NCI-H2196 (cell line): ENCODE measurements at regions not wholly inside any gene's neighbourhood (a gene's known extent, or its start where the extent isn't known, plus 50 kb on each side); places are given as distances from the start of the nearest gene placed in this dataset.

Source experiments
- DNase-seq: peaks from one replicate; lab custom pipeline; 2025; ENCODE audit not compliant: unreplicated experiment; lab: John Stamatoyannopoulos, UW

- DNase-seq = no peak
Measured at GRCh38 chr4:11894977-11895376, 466.3 kb upstream of the HS3ST1 start.

GRCh38 chr4:11894221-11894620, 465.5 kb upstream of the HS3ST1 start:
- no peak for DNase-seq

- DNase-seq = no peak
Measured at GRCh38 chr4:11889099-11889498, 460.4 kb upstream of the HS3ST1 start.

- no peak for DNase-seq
Measured at GRCh38 chr4:11881947-11882346, 453.3 kb upstream of the HS3ST1 start.

GRCh38 chr4:11881364-11881763, 452.7 kb upstream of the HS3ST1 start:
- no peak for DNase-seq

DNA sequence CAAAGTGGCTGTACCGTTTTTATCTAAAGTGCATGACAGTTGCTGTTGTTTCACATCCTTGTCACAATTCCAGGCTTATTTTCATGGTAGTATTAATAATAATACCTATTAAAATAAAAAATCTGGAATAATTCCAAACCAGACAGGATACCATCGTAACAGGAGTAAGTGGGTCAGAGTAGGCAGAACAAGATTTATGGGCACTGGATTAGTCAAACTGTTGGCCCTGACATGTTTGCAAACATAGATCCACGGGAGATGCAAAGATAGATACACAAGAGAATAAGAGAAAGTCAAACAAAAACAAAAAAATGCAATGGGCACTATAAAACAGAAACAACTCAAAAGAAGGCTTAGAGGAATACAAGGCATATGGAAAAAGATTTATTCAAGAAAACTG, 449.5 kb upstream of the HS3ST1 start:
- DNase-seq = no peak

GRCh38 chr4:11876104-11876503, 447.4 kb upstream of the HS3ST1 start:
- no peak for DNase-seq

- no peak for DNase-seq
Measured at GRCh38 chr4:11869191-11869870, 440.6 kb upstream of the HS3ST1 start.

- DNase-seq = no peak
Measured at GRCh38 chr4:11866391-11866790, 437.7 kb upstream of the HS3ST1 start.

DNA sequence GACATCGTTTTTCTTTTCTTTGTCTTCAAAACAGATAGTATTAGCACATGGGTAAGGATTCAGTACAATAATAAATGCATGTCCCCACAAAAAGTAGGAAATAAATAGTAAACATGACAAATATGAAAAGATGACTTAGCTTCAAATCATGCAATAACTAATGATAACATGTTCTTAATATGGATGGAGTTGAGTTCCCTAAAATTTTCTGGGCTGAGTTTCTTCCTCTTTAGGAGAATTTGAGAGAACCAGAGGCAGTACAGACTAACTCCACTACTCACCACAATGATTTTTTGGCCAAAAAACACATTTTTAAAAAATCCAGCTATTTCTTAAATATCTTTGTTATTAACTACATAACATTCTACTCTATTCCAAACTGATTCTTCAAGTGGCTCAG, 432.3 kb upstream of the HS3ST1 start:
- DNase-seq = no peak

GRCh38 chr4:11857881-11858280, 429.2 kb upstream of the HS3ST1 start:
- no peak for DNase-seq

- no peak for DNase-seq
Measured at GRCh38 chr4:11847167-11847566, 418.5 kb upstream of the HS3ST1 start.

GRCh38 chr4:11843927-11844326, 415.2 kb upstream of the HS3ST1 start:
- DNase-seq = no peak

DNA sequence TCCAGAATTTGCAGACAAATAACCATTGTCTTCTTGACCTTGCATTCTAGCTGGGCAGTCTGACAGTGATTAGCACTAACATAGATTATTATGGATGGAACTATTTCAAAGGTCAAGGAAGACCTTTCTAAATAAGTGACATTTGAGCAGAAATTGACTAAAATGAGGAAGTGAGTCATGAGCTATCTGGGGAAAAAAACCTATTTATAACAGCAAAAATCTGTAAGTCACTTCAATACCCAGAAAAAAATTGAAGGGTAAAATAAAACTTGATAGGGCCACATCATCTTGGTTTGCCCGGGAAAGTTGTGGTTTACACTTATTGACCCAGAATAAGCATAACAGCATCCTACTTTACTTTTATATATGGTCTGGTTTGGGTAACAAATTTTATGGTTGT, 414.6 kb upstream of the HS3ST1 start:
- DNase-seq = no peak

DNA sequence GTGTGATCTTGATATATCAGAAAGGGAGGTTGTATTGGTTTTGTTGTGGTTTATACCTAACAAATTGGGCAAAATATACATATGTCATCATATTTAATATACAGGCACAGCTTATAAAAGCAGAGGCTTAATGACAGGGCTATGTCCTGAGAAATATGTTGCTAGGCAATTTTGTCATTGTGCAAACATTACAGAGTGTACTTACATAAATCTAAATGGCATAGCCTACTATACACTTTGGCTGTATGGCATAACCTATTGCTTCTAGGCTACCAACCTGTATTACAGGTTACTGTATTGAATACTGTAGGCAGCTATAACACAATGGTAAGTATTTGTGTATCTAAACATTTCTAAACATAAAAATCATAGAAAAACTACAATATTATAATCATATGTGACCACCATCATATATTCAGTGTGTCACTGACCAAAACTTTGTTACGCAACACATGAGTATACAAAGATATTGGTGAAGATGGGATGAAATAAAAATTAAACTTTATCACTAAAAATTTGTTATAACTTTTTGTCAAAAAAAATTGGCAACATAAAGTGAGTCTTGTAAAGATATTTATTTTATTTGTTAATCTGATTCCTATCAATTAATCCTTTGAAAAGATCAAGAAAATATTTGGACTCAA, 414.0 kb upstream of the HS3ST1 start:
- no peak for DNase-seq

- no peak for DNase-seq
Measured at GRCh38 chr4:11839889-11840288, 411.2 kb upstream of the HS3ST1 start.

DNA sequence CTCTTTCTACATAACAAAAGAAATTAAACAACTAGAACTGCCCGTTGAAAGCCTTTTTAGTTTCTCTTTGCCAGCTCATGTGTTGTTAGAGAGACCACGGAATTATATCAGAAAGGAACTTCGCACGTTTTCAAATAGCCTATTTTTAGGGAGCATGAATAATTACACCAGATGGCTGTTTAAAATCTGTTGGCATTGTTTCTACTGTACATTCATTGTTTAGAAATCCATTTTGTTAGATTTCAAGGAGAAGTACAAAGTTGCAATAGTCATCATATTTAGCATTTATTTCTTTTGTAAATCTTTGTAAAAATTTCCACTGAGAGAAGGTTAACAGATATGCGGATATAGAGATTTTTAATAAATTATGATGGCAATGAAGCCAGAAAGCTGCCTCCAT, 403.0 kb upstream of the HS3ST1 start:
- no peak for DNase-seq

DNA sequence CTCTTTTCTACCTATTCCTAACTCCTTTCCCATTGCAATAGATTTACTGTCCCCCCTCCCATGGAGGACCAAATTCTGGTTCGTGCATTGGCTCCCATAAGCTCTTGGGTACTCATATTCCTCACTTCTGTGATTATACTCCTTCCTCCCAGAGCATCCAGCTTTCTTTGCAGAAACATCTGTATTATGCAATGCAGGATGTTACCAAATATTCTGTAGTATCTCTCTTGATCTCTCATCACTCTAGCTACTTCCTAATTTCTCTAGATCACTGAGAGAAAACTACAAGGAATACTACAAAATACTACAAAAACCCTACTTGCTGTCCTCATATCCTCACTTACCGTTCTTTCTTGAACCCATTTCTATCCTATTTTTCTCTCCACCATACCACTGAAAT, 395.9 kb upstream of the HS3ST1 start:
- DNase-seq = no peak

GRCh38 chr4:11821772-11822430, 393.2 kb upstream of the HS3ST1 start:
- DNase-seq = no peak

GRCh38 chr4:11817088-11817487, 388.4 kb upstream of the HS3ST1 start:
- DNase-seq = no peak

DNA sequence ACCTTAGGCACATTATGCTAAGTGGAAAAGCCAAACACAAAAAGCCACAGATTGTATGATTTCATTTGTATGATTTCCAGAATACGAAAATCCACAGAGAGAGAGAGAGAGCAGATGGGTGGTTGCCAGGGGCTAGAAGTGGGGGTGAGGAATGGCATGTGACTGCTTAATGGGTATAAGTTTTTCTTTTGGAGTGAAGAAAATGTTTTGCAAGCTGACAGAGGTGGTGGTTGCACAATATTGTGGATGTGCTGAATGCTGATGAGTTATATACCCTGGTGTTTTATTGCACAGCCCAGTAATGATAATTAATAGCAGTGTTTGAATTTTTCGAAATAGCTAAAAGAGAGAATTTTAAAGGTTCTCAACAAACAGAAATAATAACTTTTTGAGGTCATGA, 386.1 kb upstream of the HS3ST1 start:
- DNase-seq = no peak

- no peak for DNase-seq
Measured at GRCh38 chr4:11813951-11814446, 385.3 kb upstream of the HS3ST1 start.
